GM18868 (cell line): ENCODE measurements at regions not wholly inside any gene's neighbourhood (a gene's known extent, or its start where the extent isn't known, plus 50 kb on each side); places are given as distances from the start of the nearest gene placed in this dataset.

Source experiments
- ATAC-seq: cut with Tn5 transposase; IDR thresholded peaks from one replicate; pipeline ENCODE4 v1.9.1; 2021; ENCODE audit warnings: mild to moderate bottlenecking, moderate library complexity; ENCODE audit not compliant: unreplicated experiment

GRCh38 chr15:95210436-95210981 is 979.1 kb downstream of the MCTP2 start:
- no peak for ATAC-seq

DNA sequence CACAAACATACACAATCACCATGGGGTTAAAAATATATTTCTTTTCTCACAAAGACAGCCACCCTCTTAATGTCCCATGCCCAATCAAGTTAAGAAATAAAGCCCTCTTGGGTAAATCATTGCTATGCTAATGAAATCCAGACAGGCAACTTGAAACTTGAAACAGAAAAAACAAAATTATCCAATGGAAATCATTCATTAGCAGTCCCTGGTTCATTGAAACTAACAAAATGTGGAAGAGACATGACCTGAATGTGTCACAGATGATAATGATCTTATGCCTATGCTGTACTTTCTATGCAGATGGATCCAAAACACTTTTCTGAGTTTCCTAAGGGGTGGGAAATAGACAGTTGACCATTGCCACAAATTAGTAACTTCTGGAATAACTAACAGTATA is 983.7 kb downstream of the MCTP2 start:
- no peak for ATAC-seq

DNA sequence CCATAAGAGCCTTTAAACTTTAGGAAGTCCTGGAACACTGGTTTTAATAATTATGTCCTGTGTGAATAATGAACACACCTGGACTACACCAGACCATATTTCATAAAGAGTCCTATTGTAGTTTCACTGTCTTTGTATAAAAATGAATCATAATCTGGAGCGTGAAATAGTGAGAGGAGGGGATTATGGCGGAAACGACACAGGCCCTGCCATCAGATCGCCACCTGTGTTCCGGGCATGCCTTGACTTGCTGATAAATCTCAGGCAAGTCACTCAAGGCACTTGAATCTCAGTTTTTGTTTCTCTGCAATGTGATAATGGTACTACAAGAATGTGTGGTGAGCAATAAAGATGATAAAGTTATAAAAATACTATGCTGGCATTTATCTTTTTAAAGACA is 995.5 kb downstream of the MCTP2 start:
- ATAC-seq: peak; percentile 41

DNA sequence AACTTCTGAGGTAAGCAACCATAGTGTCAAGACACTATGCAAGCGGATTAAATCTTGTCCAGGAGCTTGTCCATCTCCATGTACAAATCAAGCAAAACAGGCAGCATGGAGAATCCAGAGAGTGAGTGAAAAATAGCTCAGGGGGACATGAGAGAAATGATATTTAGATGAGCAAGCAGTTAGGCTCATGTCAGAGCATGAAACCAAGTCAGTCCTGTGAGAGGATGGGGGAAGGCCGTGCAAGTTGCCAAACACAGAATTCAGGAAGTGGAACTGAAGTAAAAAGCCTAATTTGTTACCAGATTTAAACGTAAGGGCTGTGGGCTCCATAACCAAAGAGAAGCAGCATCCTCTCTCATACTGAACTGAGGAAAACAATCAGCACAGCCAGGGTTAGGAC is 995.9 kb downstream of the MCTP2 start:
- peak; percentile 81 for ATAC-seq

DNA sequence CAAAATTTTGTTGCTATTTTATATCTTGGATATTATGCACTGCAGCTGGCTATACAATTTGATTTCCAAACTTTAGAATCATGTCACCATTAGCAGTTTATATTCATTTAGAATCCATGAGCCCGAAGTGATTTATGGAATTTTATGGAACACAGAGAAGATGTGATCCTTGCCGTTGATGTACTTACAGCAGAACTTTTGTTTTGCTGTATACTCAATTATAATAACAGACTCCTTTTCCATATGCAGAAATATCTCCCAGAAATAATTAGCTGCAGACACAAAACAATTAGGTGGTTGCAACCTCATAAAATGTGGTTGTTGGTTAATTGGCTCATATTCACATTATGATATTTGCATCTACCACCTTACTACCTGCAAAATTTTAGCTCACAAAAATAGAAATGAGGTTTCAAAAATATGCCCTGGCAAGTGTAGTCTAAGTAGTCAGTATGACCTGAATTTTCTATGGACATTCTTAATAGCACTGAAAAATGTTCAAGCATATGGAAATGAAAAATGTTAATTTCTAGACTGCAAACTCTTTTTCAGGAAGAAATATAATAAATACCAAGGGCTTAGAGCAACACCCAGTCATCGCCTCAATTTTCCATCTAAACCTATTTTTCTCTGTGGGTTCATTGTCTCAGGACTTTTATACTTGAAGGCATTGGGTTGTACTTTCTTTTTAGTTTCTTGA is 997.6 kb downstream of the MCTP2 start:
- no peak for ATAC-seq

DNA sequence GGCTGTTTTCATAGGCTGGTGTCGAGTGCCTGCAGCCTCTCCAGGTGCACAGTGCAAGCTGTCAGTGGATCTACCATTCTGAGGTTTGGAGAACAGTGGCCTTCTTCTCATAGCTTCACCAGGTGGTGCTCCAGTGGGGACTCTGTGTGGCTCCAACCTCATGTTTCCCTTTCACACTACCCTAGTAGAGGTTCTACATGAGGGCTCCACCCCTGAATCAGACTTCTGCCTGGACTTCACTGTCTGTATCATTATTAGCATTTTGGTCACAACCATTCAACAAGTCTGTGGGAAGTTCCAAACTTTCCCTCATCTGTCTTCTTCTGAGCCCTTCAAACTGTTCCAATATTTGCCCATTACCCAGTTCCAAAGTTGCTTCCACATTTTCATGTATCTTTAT is 1003.7 kb downstream of the MCTP2 start:
- no peak for ATAC-seq

GRCh38 chr15:95247071-95247984 is 1016.0 kb downstream of the MCTP2 start:
- ATAC-seq: no peak

DNA sequence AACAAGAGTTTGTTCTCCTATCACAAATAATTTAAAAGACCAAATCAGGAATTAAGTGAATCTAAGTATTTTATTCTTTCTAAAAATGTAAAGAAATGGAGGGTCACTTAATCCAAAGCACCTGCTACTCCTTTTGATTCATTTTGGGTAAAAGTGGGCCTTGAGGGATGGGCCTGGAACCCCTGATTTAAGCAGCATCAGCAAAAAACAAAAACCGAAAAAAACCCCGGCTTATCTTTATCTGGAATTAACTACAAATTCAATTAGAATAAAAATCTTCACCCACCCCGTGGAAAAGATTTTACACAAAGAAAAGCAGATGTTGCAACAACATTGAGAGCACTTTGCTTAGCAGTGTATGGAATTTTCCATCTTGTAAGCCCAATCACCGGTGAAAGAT is 1018.2 kb downstream of the MCTP2 start:
- ATAC-seq: no peak

GRCh38 chr15:95252404-95252803 is 1021.0 kb downstream of the MCTP2 start:
- ATAC-seq: no peak

DNA sequence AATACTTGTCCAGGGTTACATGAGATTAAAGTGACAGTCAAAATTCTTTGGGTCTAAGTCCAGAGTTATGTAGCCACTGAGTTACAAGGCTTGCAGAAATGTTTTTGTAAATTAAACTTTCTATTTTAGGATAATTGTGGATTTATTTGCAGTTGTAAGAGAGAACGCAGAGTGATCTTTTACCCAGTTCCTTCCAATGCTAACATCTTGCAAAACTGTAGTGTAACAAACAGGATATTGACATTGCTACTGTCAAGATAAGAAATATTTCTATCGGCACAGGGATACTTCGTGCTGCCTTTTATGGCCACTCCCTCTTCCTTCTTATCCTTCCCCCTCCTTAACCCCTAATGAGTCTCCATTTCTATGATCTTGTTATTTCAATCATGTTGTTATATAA is 1022.9 kb downstream of the MCTP2 start:
- ATAC-seq: no peak

- peak; percentile 80 for ATAC-seq
These were observed 1028.2 kb downstream of the MCTP2 start for GRCh38 chr15:95259513-95259912.

GRCh38 chr15:95259965-95260364 is 1028.6 kb downstream of the MCTP2 start:
- ATAC-seq: peak; percentile 35

DNA sequence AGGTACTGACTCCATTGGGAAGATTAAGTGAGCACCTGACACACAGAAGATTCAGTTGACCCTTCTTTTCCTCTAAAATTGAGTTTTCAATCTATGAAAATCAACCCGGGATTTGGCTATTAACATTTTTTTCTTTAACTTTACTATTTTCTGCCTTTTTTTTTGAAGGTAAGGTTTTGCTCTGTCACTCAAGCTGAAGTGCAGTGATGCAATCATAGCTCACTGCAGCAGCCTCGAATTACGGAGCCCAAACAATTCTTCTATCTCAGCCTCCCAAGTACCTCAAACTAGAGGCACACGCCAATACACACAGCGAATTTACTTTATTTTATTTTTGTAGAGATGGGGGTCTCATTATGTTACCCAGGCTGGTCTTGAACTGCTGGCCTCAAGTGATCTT is 1029.5 kb downstream of the MCTP2 start:
- no peak for ATAC-seq

DNA sequence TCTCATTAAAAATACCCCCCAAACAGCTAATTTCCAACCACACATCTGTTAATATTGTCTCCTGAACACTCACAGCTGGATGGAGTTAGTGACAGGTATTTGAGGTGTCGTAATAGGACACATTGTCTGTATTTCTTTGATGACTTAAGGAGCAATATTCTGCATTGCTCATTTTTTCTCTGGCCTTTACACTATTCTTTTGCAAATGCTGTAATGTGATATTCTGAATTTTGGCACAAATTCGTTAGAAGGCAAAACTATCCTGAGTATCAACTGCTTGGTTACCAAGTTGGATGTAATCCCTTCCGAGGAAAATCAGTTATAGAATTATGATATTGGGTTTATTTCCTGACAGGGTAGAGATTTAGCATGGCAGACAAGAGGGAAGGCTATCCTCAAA is 1030.2 kb downstream of the MCTP2 start:
- no peak for ATAC-seq

GRCh38 chr15:95261968-95262367 is 1030.6 kb downstream of the MCTP2 start:
- ATAC-seq: no peak

GRCh38 chr15:95262866-95263564 is 1031.7 kb downstream of the MCTP2 start:
- no peak for ATAC-seq

DNA sequence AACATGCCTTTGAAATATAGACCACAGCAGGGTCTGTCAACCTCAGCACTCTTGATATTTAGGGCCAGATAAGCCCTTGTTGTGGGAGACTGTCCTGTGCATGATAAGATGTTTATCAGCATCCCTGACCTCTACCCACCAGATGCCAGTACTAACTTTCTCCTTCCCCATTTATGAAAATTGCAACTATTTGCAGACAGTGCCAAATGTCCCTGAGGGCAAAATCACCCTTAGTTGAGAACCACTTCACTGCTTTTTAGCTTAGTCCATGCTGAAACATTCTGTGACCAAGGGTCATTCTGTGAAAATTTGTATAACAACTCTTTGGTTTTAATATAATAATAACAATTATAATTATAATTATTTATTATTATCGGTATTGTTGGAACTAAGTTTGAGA is 1032.4 kb downstream of the MCTP2 start:
- no peak for ATAC-seq

DNA sequence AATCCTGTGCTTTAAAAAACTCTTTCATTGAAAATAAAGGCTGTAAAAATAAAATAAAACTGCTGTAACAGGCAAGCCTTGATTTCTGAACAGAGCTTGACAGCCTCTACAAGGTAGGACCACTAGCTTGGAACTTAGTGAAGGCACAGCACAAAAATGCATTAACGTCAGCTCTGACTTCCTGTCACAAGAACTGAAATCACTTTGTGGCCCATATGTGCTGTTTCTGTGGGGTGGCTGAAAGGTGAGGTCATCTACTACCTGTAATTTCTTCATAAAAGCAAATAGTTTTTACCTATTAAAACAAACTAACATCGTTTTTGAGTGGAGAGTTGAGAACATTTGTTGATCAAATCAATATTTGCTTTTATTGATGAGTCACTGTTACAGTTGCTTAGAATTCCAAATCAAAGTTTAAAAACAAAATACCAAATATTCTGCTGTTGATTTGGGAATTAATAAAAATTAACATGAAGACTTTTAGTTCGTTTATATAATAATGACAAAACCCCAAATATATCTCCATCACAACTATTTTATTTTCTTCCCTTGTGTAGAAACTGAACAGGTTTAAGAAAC is 1034.1 kb downstream of the MCTP2 start:
- ATAC-seq: peak; percentile 73

- no peak for ATAC-seq
These were observed 1035.2 kb downstream of the MCTP2 start for GRCh38 chr15:95266451-95267061.

DNA sequence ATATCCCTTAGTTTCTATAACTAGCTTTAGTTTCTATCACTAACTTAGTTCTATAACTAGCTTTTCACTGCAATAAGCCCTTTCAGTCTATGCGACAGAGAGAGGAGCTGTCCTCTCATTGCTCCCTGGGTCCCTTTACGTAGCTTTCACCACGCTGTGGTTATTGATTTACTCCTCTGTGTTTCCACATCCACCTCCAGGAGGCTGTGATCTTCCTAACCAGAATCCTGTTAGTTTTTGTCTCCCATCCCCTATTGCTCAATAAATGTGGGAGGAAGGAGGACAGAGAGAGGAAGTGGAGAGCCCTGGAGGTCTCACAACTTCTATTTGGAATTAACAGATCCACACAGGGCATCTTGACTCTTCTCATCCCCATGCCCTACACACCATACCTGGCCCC is 1036.1 kb downstream of the MCTP2 start:
- no peak for ATAC-seq
